H9 (cell line): ENCODE measurements at regions not wholly inside any gene's neighbourhood (a gene's known extent, or its start where the extent isn't known, plus 50 kb on each side); places are given as distances from the start of the nearest gene placed in this dataset.

Experiments
- DNase-seq: peaks from one replicate; pipeline ENCODE4 v3.0.0-alpha.2; 2017
- H2AFZ ChIP-seq: one replicate; pipeline ENCODE4 v1.6.1; 2013; ENCODE audit warnings: mild to moderate bottlenecking, low read length, control low read depth, moderate library complexity
- H2AK5ac ChIP-seq: 2 replicates; pipeline ENCODE4 v1.6.1; 2013; ENCODE audit warnings: low read length, control low read depth, mixed read lengths; ENCODE audit not compliant: insufficient read length
- H2BK120ac ChIP-seq: one replicate; pipeline ENCODE4 v1.6.1; 2013; ENCODE audit warnings: low read depth, mild to moderate bottlenecking, low read length, control low read depth, inconsistent platforms; ENCODE audit not compliant: poor library complexity, severe bottlenecking
- H2BK12ac ChIP-seq: 2 replicates; pipeline ENCODE4 v1.6.1; 2013; ENCODE audit warnings: low read length, control low read depth, mixed read lengths, low read depth; ENCODE audit not compliant: insufficient read length
- H2BK15ac ChIP-seq: 2 replicates; pipeline ENCODE4 v1.6.1; 2013; ENCODE audit warnings: low read depth, low read length, control low read depth
- H2BK20ac ChIP-seq: one replicate; pipeline ENCODE4 v1.6.1; 2013; ENCODE audit warnings: low read depth, mild to moderate bottlenecking, low read length, control low read depth, inconsistent platforms; ENCODE audit not compliant: poor library complexity, severe bottlenecking
- H2BK5ac ChIP-seq: 2 replicates; pipeline ENCODE4 v1.6.1; 2013; ENCODE audit warnings: low read length, control low read depth, mixed read lengths; ENCODE audit not compliant: insufficient read length
- H3K14ac ChIP-seq: 2 replicates; pipeline ENCODE4 v1.6.1; 2013; ENCODE audit warnings: low read length, control low read depth; ENCODE audit not compliant: insufficient read depth
- H3K18ac ChIP-seq: 2 replicates; pipeline ENCODE4 v1.6.1; 2013; ENCODE audit warnings: low read depth, mild to moderate bottlenecking, mixed read lengths, low read length, control low read depth; ENCODE audit not compliant: insufficient read length
- H3K23ac ChIP-seq: 2 replicates; pipeline ENCODE4 v1.6.1; 2013; ENCODE audit warnings: low read length, control low read depth, mixed read lengths, low read depth; ENCODE audit not compliant: insufficient read length
- H3K23me2 ChIP-seq: 2 replicates; pipeline ENCODE4 v1.6.1; 2013; ENCODE audit warnings: low read depth, mild to moderate bottlenecking, mixed read lengths, low read length, control low read depth; ENCODE audit not compliant: insufficient read length, poor library complexity, severe bottlenecking
- H3K27ac ChIP-seq: 2 replicates; pipeline ENCODE4 v1.5.1; 2013; ENCODE audit warnings: low read length, control low read depth, mixed read lengths, low read depth; ENCODE audit not compliant: insufficient read length
- H3K27me3 ChIP-seq: 2 replicates; pipeline ENCODE4 v1.6.1; 2013; ENCODE audit warnings: low read length, control low read depth, inconsistent platforms; ENCODE audit not compliant: insufficient read depth
- H3K4ac ChIP-seq: 2 replicates; pipeline ENCODE4 v1.6.1; 2013; ENCODE audit warnings: low read depth, mild to moderate bottlenecking, control low read depth, inconsistent platforms, low read length, moderate library complexity
- H3K4me1 ChIP-seq: 2 replicates; pipeline ENCODE4 v1.6.1; 2013; ENCODE audit warnings: low read length, control low read depth, inconsistent platforms; ENCODE audit not compliant: insufficient read depth
- H3K4me2 ChIP-seq: 2 replicates; pipeline ENCODE4 v1.6.1; 2013; ENCODE audit warnings: low read length, control low read depth, mixed read lengths; ENCODE audit not compliant: insufficient read length, insufficient read depth
- H3K56ac ChIP-seq: 2 replicates; pipeline ENCODE4 v1.6.1; 2013; ENCODE audit warnings: low read depth, mild to moderate bottlenecking, mixed read lengths, low read length, control low read depth; ENCODE audit not compliant: insufficient read length
- H3K79me1 ChIP-seq: 2 replicates; pipeline ENCODE4 v1.6.1; 2013; ENCODE audit warnings: low read depth, mild to moderate bottlenecking, moderate library complexity, low read length, control low read depth, inconsistent platforms; ENCODE audit not compliant: insufficient read depth, poor library complexity, severe bottlenecking
- H3K79me2 ChIP-seq: 2 replicates; pipeline ENCODE4 v1.6.1; 2013; ENCODE audit warnings: low read length, control low read depth, inconsistent platforms; ENCODE audit not compliant: insufficient read depth
- H3K9ac ChIP-seq: 2 replicates; pipeline ENCODE4 v1.6.1; 2013; ENCODE audit warnings: low read length, control low read depth, mixed read lengths; ENCODE audit not compliant: insufficient read length; ENCODE audit errors: extremely low read depth
- H3K9me3 ChIP-seq: one replicate; pipeline ENCODE4 v1.6.1; 2013; ENCODE audit warnings: low read depth, low read length, inconsistent platforms; ENCODE audit not compliant: control insufficient read depth
- H3T11ph ChIP-seq: one replicate; pipeline ENCODE4 v1.6.1; 2013; ENCODE audit warnings: mild to moderate bottlenecking, low read length, control low read depth, inconsistent platforms
- H4K20me1 ChIP-seq: one replicate; pipeline ENCODE4 v1.6.1; 2013; ENCODE audit not compliant: control insufficient read depth, insufficient read length, insufficient read depth
- H4K5ac ChIP-seq: 2 replicates; pipeline ENCODE4 v1.6.1; 2013; ENCODE audit warnings: low read depth, mild to moderate bottlenecking, mixed read lengths, low read length, control low read depth; ENCODE audit not compliant: insufficient read length
- H4K8ac ChIP-seq: replicated peaks from 2 replicates; pipeline ENCODE4 v1.6.1; 2013; ENCODE audit warnings: low read length, control low read depth, mixed read lengths, low read depth; ENCODE audit not compliant: insufficient read length
- H4K91ac ChIP-seq: 2 replicates; pipeline ENCODE4 v1.6.1; 2013; ENCODE audit warnings: low read depth, mild to moderate bottlenecking, moderate library complexity, mixed read lengths, low read length, control low read depth; ENCODE audit not compliant: insufficient read length
- H3K27ac Mint-ChIP-seq, 3 experiments: 2 replicates in 2 of 3; 3 replicates in 1 of 3; pipeline ENCODE4 v1.8.0; 2020 to 2021; ENCODE audit warnings: mixed read lengths in 3 of 3, mild to moderate bottlenecking in 1 of 3, moderate library complexity in 1 of 3
- H3K27me3 Mint-ChIP-seq: 2 replicates; pipeline ENCODE4 v1.8.0; 2021; ENCODE audit warnings: low read depth, mild to moderate bottlenecking, moderate library complexity, mixed read lengths
- H3K36me3 Mint-ChIP-seq, 3 experiments: 2 replicates in 2 of 3; 3 replicates in 1 of 3; pipeline ENCODE4 v1.8.0; 2020 to 2021; ENCODE audit warnings: low read depth in 3 of 3, mixed read lengths in 3 of 3; ENCODE audit not compliant: insufficient read depth in 1 of 3
- H3K4me1 Mint-ChIP-seq, 2 experiments: 2 replicates each; pipeline ENCODE4 v1.8.0; 2020; ENCODE audit warnings: mixed read lengths in 2 of 2
- H3K4me3 Mint-ChIP-seq, 2 experiments: 2 replicates in 1 of 2; 3 replicates in 1 of 2; pipeline ENCODE4 v1.8.0; 2020 to 2021; ENCODE audit warnings: mild to moderate bottlenecking in 2 of 2, mixed read lengths in 2 of 2, moderate library complexity in 1 of 2
- H3K9me3 Mint-ChIP-seq, 2 experiments: 2 replicates in 1 of 2; 3 replicates in 1 of 2; pipeline ENCODE4 v1.8.0; 2020; ENCODE audit warnings: mild to moderate bottlenecking in 2 of 2, mixed read lengths in 2 of 2, moderate library complexity in 1 of 2
- CTCF ChIP-seq: fragments of 200-600 bp; sonication (generic); conservative IDR thresholded peaks from 3 replicates; pipeline ENCODE4 v1.8.0; 2021; ENCODE audit warnings: antibody characterized with exemption, mild to moderate bottlenecking
- WGBS: extraction: QIAGEN DNeasy Blood & Tissue Kit; methylation state at CpG from one replicate; pipeline ENCODE4 v1.1.7; 2013; ENCODE audit warnings: missing lambda C conversion rate, low lambda C conversion rate, mixed read lengths; ENCODE audit not compliant: insufficient read length; ENCODE audit errors: extremely low coverage; 5-methylcytosine and 5-hydroxymethylcytosine counted together

DNA sequence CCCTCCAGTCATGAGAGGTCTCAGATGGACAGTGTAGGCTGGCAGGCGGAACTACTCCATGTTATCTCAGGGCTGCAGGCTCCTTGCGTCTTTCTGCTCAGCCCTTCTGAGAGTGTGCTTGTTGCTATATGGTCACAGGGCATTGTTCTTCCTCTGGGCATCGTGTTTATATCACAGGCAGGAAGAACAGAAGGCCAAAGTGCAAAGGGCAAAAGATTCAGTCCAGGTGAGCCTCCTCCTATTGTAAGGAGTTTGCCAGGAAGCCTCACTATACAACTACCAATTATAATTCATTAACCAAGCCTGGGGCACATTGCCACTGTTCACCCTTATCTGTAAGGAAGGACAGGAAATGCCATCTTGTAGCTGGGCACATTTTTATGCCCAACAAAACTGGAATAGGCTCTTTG, 195.5 kb upstream of the KITLG start:
- Histone ChIP-seq H2BK5ac (no peak overlapping the region), H3K4me1 (no peaks in the 10 kb centered on the region), H2BK15ac (no peak overlapping the region), H3K79me1 (no peaks in the 10 kb centered on the region), H2BK120ac (no peak overlapping the region), H3K9ac (no peak overlapping the region), H3K27me3 (no peaks in the 10 kb centered on the region), H3K23ac (no peak overlapping the region), H3T11ph (no peak overlapping the region), H2AFZ (no peak overlapping the region), H3K79me2 (no peaks in the 10 kb centered on the region), H3K56ac (no peak overlapping the region), H3K4me2 (no peak overlapping the region), H3K14ac (no peak overlapping the region), H4K20me1 (no peaks in the 10 kb centered on the region), H2AK5ac (no peak overlapping the region), H3K27ac (no peak overlapping the region), H4K8ac (no peak overlapping the region), H3K9me3 (no peaks in the 10 kb centered on the region), H3K18ac (no peak overlapping the region), H2BK12ac (no peak overlapping the region), H4K5ac (no peak overlapping the region), H2BK20ac (no peak overlapping the region), H3K23me2 (no peaks in the 10 kb centered on the region), H4K91ac (no peak overlapping the region), H3K4ac (no peak overlapping the region)
- TF ChIP-seq CTCF: no peak
- Mint-ChIP-seq H3K9me3 (no peaks in the 10 kb centered on the region), H3K4me3 (no peak overlapping the region), H3K4me1 (peaks cover 7 to 8% of the 10 kb centered on the region in 2 experiments), H3K27me3 (no peaks in the 10 kb centered on the region), H3K36me3 (no peaks in the 10 kb centered on the region), H3K27ac (peak overlapping the region in 1 of 3 experiments; percentile 81; a peak in 3 of 7 replicates)
- WGBS: no CpG with 5 or more reads among the region's 3 CpGs
- no peak for DNase-seq
